Activated naive CD8-positive, alpha-beta T cell treated with anti-CD3 and anti-CD28 coated beads, Interleukin-2, amount 10 ng/mL, durations not matched to agents 7 days and 5 days (primary cell): ENCODE measurements at regions not wholly inside any gene's neighbourhood (a gene's known extent, or its start where the extent isn't known, plus 50 kb on each side); places are given as distances from the start of the nearest gene placed in this dataset.

ENCODE experiments used
- ATAC-seq: fragments of 150-1000 bp; cut with Tn5 transposase; one replicate; pipeline ENCODE4 v1.10.0; 2021; ENCODE audit warnings: low read depth, moderate library complexity
- POLR2A ChIA-PET: fragments of 350-600 bp; sonication (Branson Sonifier 250); formaldehyde crosslinking; loops from one replicate; lab custom pipeline; 2021; ENCODE audit warnings: antibody characterized with exemption; lab: Charles Lee
- DNase-seq: peaks from one replicate; pipeline ENCODE4 v3.0.0; 2021
- H3K27ac Mint-ChIP-seq: one replicate; pipeline ENCODE4 v1.8.0; 2022; ENCODE audit warnings: mild to moderate bottlenecking, mixed read lengths
- H3K27me3 Mint-ChIP-seq: one replicate; pipeline ENCODE4 v1.8.0; 2022; ENCODE audit warnings: mild to moderate bottlenecking, moderate library complexity, mixed read lengths
- H3K36me3 Mint-ChIP-seq: one replicate; pipeline ENCODE4 v1.8.0; 2021; ENCODE audit warnings: mild to moderate bottlenecking, mixed read lengths
- H3K4me1 Mint-ChIP-seq: one replicate; pipeline ENCODE4 v1.8.0; 2021; ENCODE audit warnings: mixed read lengths
- H3K4me3 Mint-ChIP-seq: one replicate; pipeline ENCODE4 v1.8.0; 2022; ENCODE audit warnings: mild to moderate bottlenecking, moderate library complexity, mixed read lengths
- H3K9me3 Mint-ChIP-seq: one replicate; pipeline ENCODE4 v1.8.0; 2021; ENCODE audit warnings: mixed read lengths

DNA sequence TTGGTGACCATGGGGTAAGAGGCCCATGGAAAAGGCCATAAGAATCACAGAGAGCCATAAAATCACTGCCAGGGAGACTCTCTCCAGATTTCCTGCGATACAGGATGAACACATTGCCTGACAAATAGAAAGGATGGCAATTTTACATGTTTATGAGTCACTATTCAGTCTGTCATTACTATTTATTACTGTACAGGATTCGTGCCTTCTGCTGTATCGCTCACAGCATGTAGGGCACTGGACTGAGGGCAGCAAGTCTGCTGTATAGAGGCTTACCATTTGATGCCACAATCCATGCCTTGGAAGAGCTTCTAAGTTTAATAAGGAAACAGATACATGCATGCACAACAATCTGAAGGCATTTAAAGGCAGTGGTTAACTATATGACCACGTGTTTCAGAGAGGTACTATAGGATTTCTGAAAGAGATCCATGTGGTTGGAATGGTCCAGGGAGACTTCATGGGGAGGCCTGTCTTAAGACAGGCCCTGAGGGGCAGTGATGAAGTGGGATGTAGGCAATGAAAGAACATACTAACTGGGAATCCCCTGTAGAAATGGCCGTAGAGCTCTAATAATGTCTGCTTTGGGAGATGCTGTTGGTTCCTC, 702.4 kb upstream of the RAB6C start:
- no peaks in the 10 kb centered on the region for H3K4me1 Mint-ChIP-seq
- no peaks in the 10 kb centered on the region for H3K36me3 Mint-ChIP-seq
- POLR2A ChIA-PET = no interaction called here
- no peak for ATAC-seq
- no peaks in the 10 kb centered on the region for H3K27me3 Mint-ChIP-seq
- H3K9me3 Mint-ChIP-seq = no peaks in the 10 kb centered on the region
- DNase-seq = no peak
- H3K27ac Mint-ChIP-seq = no peak overlapping the region
- no peak overlapping the region for H3K4me3 Mint-ChIP-seq

- Mint-ChIP-seq H3K4me3 (no peak overlapping the region), H3K27ac (no peak overlapping the region), H3K9me3 (no peaks in the 10 kb centered on the region), H3K4me1 (no peaks in the 10 kb centered on the region), H3K36me3 (no peaks in the 10 kb centered on the region), H3K27me3 (no peaks in the 10 kb centered on the region)
- POLR2A ChIA-PET = no interaction called here
- ATAC-seq (no peak), DNase-seq (no peak)
Observed at GRCh38 chr2:129277585-129277981, 701.9 kb upstream of the RAB6C start.

DNA sequence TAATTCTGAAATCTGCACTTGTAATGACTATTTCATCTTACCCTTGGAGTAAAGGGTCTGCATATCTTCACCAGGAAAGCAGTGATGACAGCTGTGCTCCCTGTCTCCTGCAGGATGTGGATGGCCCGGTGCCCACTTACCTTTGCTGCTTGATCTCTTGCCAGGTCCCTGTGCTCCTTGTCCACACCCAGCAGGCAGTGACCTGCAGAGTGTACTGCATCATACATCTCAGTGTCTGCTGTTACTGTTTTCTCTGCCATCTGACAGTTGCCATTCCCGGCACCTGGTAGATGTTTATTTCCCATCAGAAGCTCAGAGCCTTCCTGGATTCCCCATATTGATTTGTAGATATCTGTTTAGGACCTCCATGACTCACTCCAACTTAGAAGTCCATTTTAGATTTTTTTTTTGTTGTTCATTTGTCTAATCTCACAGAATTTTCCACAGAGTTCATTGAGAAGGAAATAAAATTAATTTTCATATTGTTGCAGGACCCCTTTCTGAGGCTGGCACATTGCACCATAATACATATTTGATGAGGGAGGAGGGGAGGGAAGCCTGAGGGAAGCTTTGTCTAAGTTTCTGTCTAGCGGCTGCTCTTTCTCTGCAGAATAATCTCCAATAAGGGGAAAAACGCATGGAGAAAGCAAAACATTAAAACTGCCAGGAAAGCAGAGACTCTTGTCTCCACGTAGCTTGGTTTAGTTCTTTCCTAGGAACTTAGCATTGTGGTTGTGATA, 697.5 kb upstream of the RAB6C start:
- Mint-ChIP-seq H3K27me3 (no peaks in the 10 kb centered on the region), H3K36me3 (no peaks in the 10 kb centered on the region), H3K9me3 (no peaks in the 10 kb centered on the region), H3K4me1 (no peaks in the 10 kb centered on the region), H3K27ac (no peak overlapping the region), H3K4me3 (no peak overlapping the region)
- DNase-seq (no peak), ATAC-seq (no peak)
- POLR2A ChIA-PET = no interaction called here

GRCh38 chr2:129285012-129285411, 694.5 kb upstream of the RAB6C start:
- H3K36me3 Mint-ChIP-seq = no peaks in the 10 kb centered on the region
- DNase-seq = no peak
- H3K4me3 Mint-ChIP-seq = no peak overlapping the region
- no peaks in the 10 kb centered on the region for H3K27me3 Mint-ChIP-seq
- POLR2A ChIA-PET = no interaction called here
- H3K9me3 Mint-ChIP-seq = no peaks in the 10 kb centered on the region
- no peak overlapping the region for H3K27ac Mint-ChIP-seq
- ATAC-seq = no peak
- no peaks in the 10 kb centered on the region for H3K4me1 Mint-ChIP-seq

DNA sequence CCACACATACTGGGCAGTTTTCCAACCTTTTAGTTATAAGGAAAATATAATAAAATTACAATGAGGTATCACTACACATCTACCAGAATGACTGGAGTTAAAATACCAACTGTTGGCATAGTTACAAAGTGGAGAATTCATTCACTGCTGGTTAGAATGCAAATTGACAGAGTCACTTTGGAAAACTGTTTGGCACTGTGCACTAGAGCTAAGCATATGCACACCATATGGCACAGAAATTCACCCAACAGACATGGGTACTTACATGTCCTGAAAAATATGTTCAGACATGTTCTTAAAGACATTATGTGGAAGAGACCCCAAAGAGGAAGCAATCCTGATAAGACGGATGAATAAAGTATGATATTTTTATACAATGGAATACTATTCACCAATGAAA, 686.1 kb upstream of the RAB6C start:
- H3K4me3 Mint-ChIP-seq = no peak overlapping the region
- no peak for ATAC-seq
- POLR2A ChIA-PET = no interaction called here
- no peaks in the 10 kb centered on the region for H3K4me1 Mint-ChIP-seq
- no peaks in the 10 kb centered on the region for H3K27me3 Mint-ChIP-seq
- no peaks in the 10 kb centered on the region for H3K36me3 Mint-ChIP-seq
- H3K27ac Mint-ChIP-seq = no peak overlapping the region
- peaks cover 7% of the 10 kb centered on the region for H3K9me3 Mint-ChIP-seq
- DNase-seq = no peak

DNA sequence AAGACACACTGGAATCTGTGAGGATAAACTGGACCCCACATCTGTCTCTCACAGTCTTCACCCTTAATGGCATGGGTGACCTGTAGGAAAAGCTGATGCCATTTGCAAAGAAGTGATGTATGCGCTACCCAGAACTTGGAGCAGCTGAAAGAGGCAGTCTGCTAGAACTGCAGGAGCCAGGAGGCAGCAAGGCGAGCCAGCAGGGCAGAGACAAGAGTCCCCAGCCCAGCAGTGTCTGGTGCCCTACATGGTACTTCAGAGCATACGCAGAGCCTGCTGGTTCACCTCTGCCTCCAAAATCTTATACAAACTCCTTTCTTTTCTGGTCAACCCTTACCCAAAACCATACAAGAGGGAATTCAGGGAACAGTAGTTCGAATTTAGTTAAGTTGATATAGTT, 683.1 kb upstream of the RAB6C start:
- ATAC-seq (no peak), DNase-seq (no peak)
- H3K36me3 Mint-ChIP-seq = no peaks in the 10 kb centered on the region
- no peak overlapping the region for H3K27ac Mint-ChIP-seq
- no peaks in the 10 kb centered on the region for H3K4me1 Mint-ChIP-seq
- POLR2A ChIA-PET = no interaction called here
- peaks cover 7% of the 10 kb centered on the region for H3K9me3 Mint-ChIP-seq
- no peaks in the 10 kb centered on the region for H3K27me3 Mint-ChIP-seq
- H3K4me3 Mint-ChIP-seq = no peak overlapping the region

- no peak for ATAC-seq
- H3K9me3 Mint-ChIP-seq = peaks cover 7% of the 10 kb centered on the region
- POLR2A ChIA-PET = no interaction called here
- H3K36me3 Mint-ChIP-seq = no peaks in the 10 kb centered on the region
- H3K4me3 Mint-ChIP-seq = no peak overlapping the region
- DNase-seq = no peak
- no peaks in the 10 kb centered on the region for H3K27me3 Mint-ChIP-seq
- H3K27ac Mint-ChIP-seq = no peak overlapping the region
- no peaks in the 10 kb centered on the region for H3K4me1 Mint-ChIP-seq
Observed at GRCh38 chr2:129296806-129297205, 682.7 kb upstream of the RAB6C start.

- H3K27ac Mint-ChIP-seq = no peak overlapping the region
- ATAC-seq = no peak
- POLR2A ChIA-PET = no interaction called here
Observed at GRCh38 chr2:129297430-129297829, 682.0 kb upstream of the RAB6C start.

GRCh38 chr2:129299338-129299737, 680.1 kb upstream of the RAB6C start:
- no peak for DNase-seq
- Mint-ChIP-seq H3K36me3 (no peaks in the 10 kb centered on the region), H3K27me3 (no peaks in the 10 kb centered on the region), H3K4me1 (no peaks in the 10 kb centered on the region), H3K4me3 (no peak overlapping the region), H3K27ac (no peak overlapping the region), H3K9me3 (peaks cover 2% of the 10 kb centered on the region)
- ATAC-seq = no peak
- POLR2A ChIA-PET = no interaction called here

More at GRCh38 chr2:129297430-129297829, 682.0 kb upstream of the RAB6C start:
- no peaks in the 10 kb centered on the region for H3K36me3 Mint-ChIP-seq
- no peak for DNase-seq
- no peaks in the 10 kb centered on the region for H3K4me1 Mint-ChIP-seq
- H3K27me3 Mint-ChIP-seq = no peaks in the 10 kb centered on the region
- no peak overlapping the region for H3K4me3 Mint-ChIP-seq
- H3K9me3 Mint-ChIP-seq = peaks cover 7% of the 10 kb centered on the region

- Mint-ChIP-seq H3K27me3 (no peaks in the 10 kb centered on the region), H3K36me3 (no peaks in the 10 kb centered on the region), H3K27ac (no peak overlapping the region), H3K9me3 (no peaks in the 10 kb centered on the region), H3K4me3 (no peak overlapping the region), H3K4me1 (no peaks in the 10 kb centered on the region)
- DNase-seq (no peak), ATAC-seq (no peak)
- POLR2A ChIA-PET = no interaction called here
Observed at GRCh38 chr2:129299756-129300155, 679.7 kb upstream of the RAB6C start.

GRCh38 chr2:129300456-129300855, 679.0 kb upstream of the RAB6C start:
- Mint-ChIP-seq H3K27ac (no peak overlapping the region), H3K27me3 (no peaks in the 10 kb centered on the region), H3K36me3 (no peaks in the 10 kb centered on the region), H3K4me1 (no peaks in the 10 kb centered on the region), H3K4me3 (no peak overlapping the region), H3K9me3 (no peaks in the 10 kb centered on the region)
- DNase-seq = no peak
- POLR2A ChIA-PET = no interaction called here
- no peak for ATAC-seq

GRCh38 chr2:129301431-129301913, 678.0 kb upstream of the RAB6C start:
- ATAC-seq = no peak
- POLR2A ChIA-PET = no interaction called here
- Mint-ChIP-seq H3K36me3 (no peaks in the 10 kb centered on the region), H3K27ac (no peak overlapping the region), H3K4me1 (no peaks in the 10 kb centered on the region), H3K9me3 (no peaks in the 10 kb centered on the region), H3K27me3 (no peaks in the 10 kb centered on the region), H3K4me3 (no peak overlapping the region)
- DNase-seq = no peak

- H3K9me3 Mint-ChIP-seq = no peaks in the 10 kb centered on the region
- no peaks in the 10 kb centered on the region for H3K27me3 Mint-ChIP-seq
- H3K27ac Mint-ChIP-seq = no peak overlapping the region
- DNase-seq (no peak), ATAC-seq (no peak)
- no peak overlapping the region for H3K4me3 Mint-ChIP-seq
- H3K4me1 Mint-ChIP-seq = no peaks in the 10 kb centered on the region
- POLR2A ChIA-PET = no interaction called here
- H3K36me3 Mint-ChIP-seq = no peaks in the 10 kb centered on the region
Observed at GRCh38 chr2:129302106-129302505, 677.4 kb upstream of the RAB6C start.

- Mint-ChIP-seq H3K36me3 (no peaks in the 10 kb centered on the region), H3K27ac (no peak overlapping the region)
Observed at GRCh38 chr2:129302561-129303183, 676.8 kb upstream of the RAB6C start.

More at GRCh38 chr2:129302561-129303183, 676.8 kb upstream of the RAB6C start:
- no peak for DNase-seq
- no peaks in the 10 kb centered on the region for H3K9me3 Mint-ChIP-seq
- no peaks in the 10 kb centered on the region for H3K27me3 Mint-ChIP-seq
- no peak for ATAC-seq
- H3K4me3 Mint-ChIP-seq = no peak overlapping the region
- H3K4me1 Mint-ChIP-seq = no peaks in the 10 kb centered on the region
- POLR2A ChIA-PET = no interaction called here
